Glomerular visceral epithelial cell (primary cell): ENCODE measurements at regions not wholly inside any gene's neighbourhood (a gene's known extent, or its start where the extent isn't known, plus 50 kb on each side); places are given as distances from the start of the nearest gene placed in this dataset.
"Not testable (repeated sequence)": the region's sequence is repeated elsewhere in the genome, so short reads cannot be mapped to it uniquely, and the experiment has no call there.

Source experiments
- DNase-seq: peaks from one replicate; pipeline ENCODE4 v3.0.0-alpha.2; 2016; ENCODE audit errors: extremely low spot score

DNA sequence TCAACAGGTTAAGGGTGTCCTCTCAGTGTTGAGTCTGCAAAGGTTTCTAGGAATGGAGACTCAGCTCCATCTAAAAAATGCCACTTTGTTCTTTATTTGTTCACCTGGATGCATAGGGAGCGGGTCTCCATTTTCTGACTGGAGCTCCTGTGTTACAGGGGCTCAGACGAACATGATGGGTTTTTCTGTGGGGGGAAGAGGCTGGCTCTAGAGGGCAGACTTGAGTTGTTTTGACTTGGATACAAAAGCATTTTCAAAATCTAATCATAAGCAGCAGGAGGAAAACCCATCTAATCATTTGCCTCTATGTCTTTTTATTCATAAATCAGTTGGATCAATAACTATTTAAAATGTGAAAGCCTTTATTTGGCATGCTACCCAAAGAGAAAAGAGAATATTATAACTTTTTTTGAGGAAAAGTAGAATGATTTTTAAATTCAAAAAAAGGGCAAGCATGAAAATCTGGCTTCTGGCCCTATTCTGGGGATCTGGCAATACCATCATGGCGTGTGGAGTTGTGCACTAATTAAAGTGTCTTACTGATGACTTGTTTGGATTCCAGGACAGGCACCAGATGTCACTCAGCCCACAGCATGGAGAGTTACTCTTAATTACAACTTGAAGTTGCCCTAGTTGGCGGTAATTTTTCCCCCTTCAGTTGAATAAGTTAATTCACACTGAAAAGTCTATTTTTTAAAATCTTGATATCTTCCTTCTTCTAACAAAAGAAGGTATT lies 594.9 kb downstream of the REEP3 start:
- no peak for DNase-seq

DNA sequence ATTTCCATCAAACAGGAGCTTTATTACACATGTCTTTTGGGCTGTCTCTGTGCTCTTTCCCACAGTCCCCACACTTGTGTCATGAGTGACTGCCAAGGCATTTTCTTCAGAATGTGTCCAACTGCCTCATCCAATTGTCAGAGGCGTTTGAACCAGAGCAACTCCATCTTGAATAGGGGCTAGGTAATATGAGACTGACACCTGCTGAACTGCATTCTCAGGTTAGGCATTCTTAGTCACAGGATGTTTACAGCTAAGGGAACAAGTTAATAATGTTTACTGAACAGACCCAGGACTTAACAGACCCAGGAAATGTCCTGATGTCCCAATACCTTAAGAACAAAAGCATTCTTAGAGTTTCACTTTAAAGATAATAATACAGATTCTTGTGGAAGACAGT lies 595.5 kb downstream of the REEP3 start:
- no peak for DNase-seq

DNA sequence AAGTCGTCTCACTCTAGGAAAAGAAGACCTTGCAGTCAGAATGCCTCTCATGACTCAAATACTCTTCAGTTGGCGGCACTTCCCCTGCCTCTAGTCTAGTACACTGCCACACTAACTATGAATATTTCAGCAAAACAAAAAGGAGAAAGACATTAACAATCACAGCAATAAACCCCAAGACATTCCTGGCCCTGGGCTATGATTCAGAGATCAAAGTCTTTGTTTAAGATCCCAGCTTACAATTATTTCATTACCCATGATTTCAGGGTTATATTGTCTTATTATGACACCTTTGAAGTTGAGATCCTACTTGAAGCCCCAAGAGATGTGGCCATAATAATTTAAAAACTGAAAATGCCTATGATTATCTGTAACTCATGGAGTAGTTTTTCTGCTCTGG lies 597.5 kb downstream of the REEP3 start:
- DNase-seq = no peak

GRCh38 chr10:64120301-64120980 lies 599.2 kb downstream of the REEP3 start:
- DNase-seq = not testable (repeated sequence)

DNA sequence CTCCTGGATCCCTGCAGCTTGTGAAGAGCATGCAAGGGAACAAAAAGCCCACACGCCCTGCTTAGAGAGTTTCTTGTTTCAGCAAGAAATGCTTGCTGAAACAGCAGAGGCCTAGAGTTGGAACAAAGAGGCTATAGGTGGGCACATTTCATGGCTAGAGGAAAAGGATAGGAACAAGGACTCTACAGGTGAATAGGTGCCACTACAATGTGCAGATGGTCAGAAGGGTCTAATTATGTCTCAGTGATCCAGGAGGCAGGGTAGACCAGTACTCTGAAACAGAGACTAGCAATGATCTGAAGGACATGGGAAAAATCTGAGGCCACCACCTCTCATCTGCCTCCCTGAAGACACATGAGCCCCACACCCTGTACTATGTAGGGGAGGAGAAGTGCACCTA lies 609.0 kb downstream of the REEP3 start:
- DNase-seq = no peak

DNA sequence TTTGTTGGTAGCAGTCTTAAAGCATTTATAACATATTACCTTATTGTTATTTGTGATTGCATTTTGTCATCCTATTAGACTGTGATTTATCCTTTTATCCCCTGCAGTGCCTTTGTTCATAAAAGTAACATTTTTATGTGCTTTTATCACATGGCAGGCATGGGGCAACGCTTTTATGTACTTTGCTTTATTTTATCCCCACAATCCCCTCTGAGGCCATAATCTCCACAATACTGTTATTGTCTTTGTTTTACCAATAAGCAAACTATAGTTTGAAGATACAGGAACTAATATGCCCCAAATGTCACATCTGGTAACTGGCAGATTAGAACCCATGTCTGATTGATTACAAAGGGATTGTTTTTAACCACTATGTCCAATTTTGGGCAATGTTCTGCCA lies 613.5 kb downstream of the REEP3 start:
- no peak for DNase-seq

GRCh38 chr10:64142395-64142794 lies 621.2 kb downstream of the REEP3 start:
- DNase-seq = no peak

DNA sequence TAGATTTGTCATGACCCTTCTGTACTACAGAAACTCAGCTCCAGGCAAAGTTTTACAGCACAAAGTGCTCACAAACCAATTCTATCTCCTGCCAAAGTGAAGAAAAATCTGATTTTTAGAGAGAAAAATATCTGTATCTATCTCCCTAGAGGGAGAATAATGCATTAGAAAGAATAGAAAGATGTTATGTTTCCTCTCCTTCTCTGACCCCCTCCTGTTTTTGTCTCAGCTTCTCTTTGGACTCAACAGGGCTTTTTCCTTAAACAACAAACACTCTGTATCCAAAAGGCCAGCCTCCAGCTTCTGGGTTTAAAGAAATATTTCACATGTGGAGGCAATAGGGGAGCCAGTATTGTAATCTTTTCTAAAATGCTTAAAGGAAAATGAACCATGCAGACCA lies 627.4 kb downstream of the REEP3 start:
- no peak for DNase-seq

DNA sequence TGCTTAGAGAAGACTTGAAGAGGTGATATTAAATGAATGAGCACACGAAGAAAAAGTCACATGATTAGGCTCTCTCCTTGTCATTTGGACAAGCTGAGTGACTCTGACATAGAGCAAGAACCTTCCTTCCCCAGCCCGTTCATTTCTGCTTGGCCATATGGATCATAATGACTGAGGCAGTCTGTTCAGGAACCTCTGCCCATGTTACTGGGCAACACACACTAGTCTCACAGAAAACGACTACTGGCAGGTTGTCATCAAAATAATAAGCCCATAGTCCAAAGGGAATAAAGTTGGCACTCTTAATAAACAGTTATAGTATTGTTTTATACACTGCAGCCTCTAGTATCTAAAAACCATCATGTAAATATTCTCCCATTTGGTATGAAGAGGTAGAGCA lies 635.0 kb downstream of the REEP3 start:
- no peak for DNase-seq

GRCh38 chr10:64158551-64158950 lies 637.4 kb downstream of the REEP3 start:
- DNase-seq = no peak

DNA sequence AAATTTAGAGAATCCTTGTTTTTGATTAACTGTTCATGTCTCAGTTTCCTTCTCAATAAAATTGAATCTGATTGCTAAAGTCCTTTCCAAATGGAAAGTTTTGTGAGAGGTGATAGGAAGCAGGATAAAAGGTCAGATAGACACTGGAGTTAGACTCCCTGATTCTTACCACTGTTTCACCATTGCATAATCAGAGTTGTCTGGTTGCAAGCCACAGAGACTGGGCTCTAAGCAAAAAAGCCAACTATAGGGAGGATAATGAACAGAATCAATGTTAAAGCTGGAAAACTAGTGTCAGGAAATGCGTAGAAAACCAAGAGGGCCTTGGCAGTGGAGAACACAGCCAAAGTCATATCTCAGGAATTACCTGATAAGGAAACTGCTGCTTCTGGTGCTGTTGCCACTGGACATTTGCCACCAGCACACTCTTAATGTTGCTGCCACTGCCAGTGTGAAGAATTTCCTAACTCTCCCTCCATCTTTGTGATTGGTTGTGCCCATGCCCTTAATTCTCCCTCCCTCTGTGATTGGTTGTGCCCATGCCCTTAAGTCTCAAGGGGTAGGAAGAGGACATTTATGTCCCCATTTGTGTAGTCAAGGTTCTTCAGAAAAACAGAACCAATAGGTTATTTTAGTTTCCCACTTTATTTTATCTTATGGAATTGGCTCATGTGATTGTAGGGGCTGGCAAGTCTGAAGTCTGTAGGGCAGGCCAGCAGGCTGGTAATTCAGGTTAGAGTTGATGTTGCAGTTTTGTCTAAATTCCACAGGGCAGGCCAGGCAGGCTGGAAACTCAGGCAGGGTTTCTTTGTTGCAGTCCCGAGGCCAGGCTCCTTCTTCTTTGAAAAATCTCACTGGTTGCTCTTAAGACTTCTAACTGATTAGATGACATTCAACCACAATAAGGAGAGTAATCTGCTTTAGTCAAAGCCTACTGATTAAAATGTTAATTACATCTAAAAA lies 639.0 kb downstream of the REEP3 start:
- no peak for DNase-seq

DNA sequence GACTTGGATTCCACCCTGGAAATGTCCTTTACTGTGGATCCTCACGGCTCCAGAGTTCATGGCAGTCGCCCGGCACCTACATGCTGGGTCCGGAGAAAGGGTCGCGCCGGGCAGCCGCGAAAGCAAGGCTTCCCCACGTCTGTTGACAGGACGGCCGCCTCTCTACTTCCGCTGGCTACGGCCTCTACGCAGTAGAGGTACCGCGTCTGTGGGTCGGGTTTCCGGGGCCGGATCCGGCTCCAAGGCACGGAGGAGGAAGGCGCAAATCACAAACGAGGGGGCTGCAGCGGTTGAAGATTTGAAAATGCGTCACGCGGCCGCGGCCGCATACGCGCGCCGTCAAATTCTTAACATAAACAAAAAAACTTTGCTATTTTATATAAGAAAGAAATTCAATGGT lies 649.6 kb downstream of the REEP3 start:
- no peak for DNase-seq

- DNase-seq = no peak
Observed at GRCh38 chr10:64173826-64174225, 652.6 kb downstream of the REEP3 start.

- no peak for DNase-seq
Observed at GRCh38 chr10:64174666-64175255, 653.6 kb downstream of the REEP3 start.

- no peak for DNase-seq
Observed at GRCh38 chr10:64175271-64175962, 654.2 kb downstream of the REEP3 start.

GRCh38 chr10:64182671-64183070 lies 661.5 kb downstream of the REEP3 start:
- no peak for DNase-seq

- DNase-seq = no peak
Observed at GRCh38 chr10:64191286-64191685, 670.1 kb downstream of the REEP3 start.

DNA sequence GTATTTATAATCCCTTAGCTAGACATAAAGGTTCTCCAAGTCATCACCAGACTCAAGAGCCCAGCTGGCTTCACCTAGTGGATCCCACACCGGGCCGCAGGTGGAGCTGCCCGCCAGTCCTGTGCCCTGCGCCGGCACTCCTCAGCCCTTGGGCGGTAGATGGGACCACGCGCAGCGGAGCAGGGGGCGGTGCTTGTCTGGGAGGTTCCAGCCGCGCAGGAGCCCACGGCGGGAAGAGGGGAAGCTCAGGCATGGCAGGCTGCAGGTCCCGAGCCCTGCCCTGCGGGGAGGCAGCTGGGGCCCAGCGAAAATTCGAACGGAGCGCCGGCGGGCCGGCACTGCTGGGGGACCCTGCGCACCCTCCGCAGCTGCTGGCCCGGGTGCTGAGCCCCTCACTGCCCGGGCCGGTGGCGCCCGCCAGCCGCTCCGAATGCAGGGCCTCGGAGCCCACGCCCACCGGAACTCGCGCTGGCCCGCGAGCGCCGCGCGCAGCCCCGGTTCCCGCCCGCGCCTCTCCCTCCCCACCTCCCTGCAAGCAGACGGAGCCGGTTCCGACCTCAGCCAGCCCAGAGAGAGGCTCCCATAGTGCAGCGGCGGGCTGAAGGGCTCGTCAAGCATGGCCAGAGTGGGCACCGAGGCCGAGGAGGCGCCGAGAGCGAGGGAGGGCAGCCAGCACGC lies 675.6 kb downstream of the REEP3 start:
- no peak for DNase-seq

GRCh38 chr10:64201936-64202335 lies 680.7 kb downstream of the REEP3 start:
- no peak for DNase-seq

GRCh38 chr10:64204504-64204903 lies 683.3 kb downstream of the REEP3 start:
- not testable (repeated sequence) for DNase-seq

DNA sequence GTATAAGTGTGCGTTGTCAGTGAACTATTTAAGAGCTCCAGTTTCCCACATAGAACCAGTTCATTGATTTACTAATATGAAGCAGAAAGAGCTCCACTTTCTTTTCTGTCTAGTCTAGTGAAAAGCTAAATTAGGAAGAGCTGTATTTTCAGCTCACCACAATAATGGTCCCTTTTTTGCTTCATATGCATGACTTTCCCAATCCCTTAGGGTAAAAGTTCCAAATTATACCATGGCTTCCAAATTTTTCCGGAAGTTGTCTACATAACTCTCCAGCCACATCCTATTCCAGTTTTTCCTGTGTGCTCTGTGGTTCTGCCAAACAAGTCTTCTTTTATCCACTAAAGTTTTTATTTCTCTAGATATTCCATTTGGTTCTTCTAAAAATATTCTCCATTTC lies 685.2 kb downstream of the REEP3 start:
- no peak for DNase-seq
